ENCODE measurements at regions not wholly inside any gene's neighbourhood (a gene's known extent, or its start where the extent isn't known, plus 50 kb on each side); places are given as distances from the start of the nearest gene placed in this dataset.

GRCh38 chr10:125299461-125299860 lies 139.1 kb upstream of the CTBP2 start:
- Histone ChIP-seq H3K4me3 (ENCODE audit: low read depth in 2 of 2, low read length in 1 of 2) (no peak overlapping the region), H3K27ac (ENCODE audit: low read depth in 2 of 2, low read length in 1 of 2) (no peak overlapping the region), H3K4me2 (no peak overlapping the region), H3K36me3 (replicated peaks in 1 of 2; ENCODE audit: control insufficient read depth in 1 of 2, insufficient read depth in 2 of 2, low read length in 1 of 2) (no peaks in the 10 kb centered on the region), H3F3A (replicated peaks; ENCODE audit: insufficient read depth) (no peaks in the 10 kb centered on the region), H3K79me2 (ENCODE audit: insufficient read depth) (no peaks in the 10 kb centered on the region), H3K9me2 (no peaks in the 10 kb centered on the region), H3K9ac (no peak overlapping the region), H3K27me3 (ENCODE audit: insufficient read depth) (no peaks in the 10 kb centered on the region), H2AFZ (ENCODE audit: low read depth) (no peak overlapping the region), H4K20me1 (ENCODE audit: insufficient read depth) (no peaks in the 10 kb centered on the region), H3K4me1 (ENCODE audit: control insufficient read depth in 1 of 2, insufficient read depth in 2 of 2, low read depth in 1 of 2, low read length in 1 of 2) (no peaks in the 10 kb centered on the region; a peak in 1 of 4 replicates), H3K9me3 (no peaks in the 10 kb centered on the region)
- POLR2A ChIA-PET = no interaction called here
- 28% methylated on average over 2 of the region's 2 CpGs for WGBS (ENCODE audit: low lambda C conversion rate)
- TF ChIP-seq YY1 (IDR thresholded peaks at IDR 0.05; ENCODE audit: low read depth) (no peak), PBX3 (IDR thresholded peaks at IDR 0.05) (no peak), USF1 (IDR thresholded peaks at IDR 0.05; ENCODE audit: borderline replicate concordance, low read depth) (no peak), USF2 (IDR thresholded peaks at IDR 0.05; ENCODE audit: borderline replicate concordance, low read depth, low read length) (no peak), MAX (IDR thresholded peaks at IDR 0.05; ENCODE audit: low read depth) (no peak), CHD2 (IDR thresholded peaks at IDR 0.05; ENCODE audit: low read length, partially characterized antibody) (no peak), POLR2AphosphoS5 (IDR thresholded peaks at IDR 0.05; ENCODE audit: low read depth, low read length) (no peak), SMC3 (IDR thresholded peaks at IDR 0.05; ENCODE audit: low read depth, low read length) (no peak), TAF1 (IDR thresholded peaks at IDR 0.05; ENCODE audit: borderline replicate concordance, low read depth, low read length) (no peak), EZH2phosphoT487 (IDR thresholded peaks at IDR 0.05; ENCODE audit: borderline replicate concordance, low read depth) (no peak), IRF3 (IDR thresholded peaks at IDR 0.05; ENCODE audit: low read depth, low read length) (no peak), SIN3A (IDR thresholded peaks at IDR 0.05; ENCODE audit: borderline replicate concordance, low read depth, low read length) (no peak), RCOR1 (IDR thresholded peaks at IDR 0.05; ENCODE audit: low read length) (no peak), FOXM1 (IDR thresholded peaks at IDR 0.05; ENCODE audit: low read depth) (no peak), REST (IDR thresholded peaks at IDR 0.05; ENCODE audit: low read depth, low read length) (no peak), GATA2 (CRISPR knock-in tag; IDR thresholded peaks at IDR 0.05) (no peak), NRF1 (IDR thresholded peaks at IDR 0.05; ENCODE audit: low read depth, low read length) (no peak), EP300 (IDR thresholded peaks at IDR 0.05; ENCODE audit: borderline replicate concordance in 1 of 2, low read depth in 1 of 2, low read length in 1 of 2) (no peak)
- CTCF ChIA-PET = no interaction called here
- no peak for DNase-seq

Data from SK-N-SH (cell line).